ENCODE measurements at regions not wholly inside any gene's neighbourhood (a gene's known extent, or its start where the extent isn't known, plus 50 kb on each side); places are given as distances from the start of the nearest gene placed in this dataset.

GRCh38 chr13:28575200-28575599 lies 80.3 kb upstream of the FLT1 start:
- Histone ChIP-seq H3K36me3 (ENCODE audit: control insufficient read depth in 1 of 2, insufficient read depth in 2 of 2, low read length in 2 of 2) (no peaks in the 10 kb centered on the region), H3K9ac (ENCODE audit: low read length) (no peak overlapping the region)
- WGBS (ENCODE audit: extremely low coverage, insufficient coverage, insufficient read length): no CpG with 5 or more reads among the region's 8 CpGs

DNA sequence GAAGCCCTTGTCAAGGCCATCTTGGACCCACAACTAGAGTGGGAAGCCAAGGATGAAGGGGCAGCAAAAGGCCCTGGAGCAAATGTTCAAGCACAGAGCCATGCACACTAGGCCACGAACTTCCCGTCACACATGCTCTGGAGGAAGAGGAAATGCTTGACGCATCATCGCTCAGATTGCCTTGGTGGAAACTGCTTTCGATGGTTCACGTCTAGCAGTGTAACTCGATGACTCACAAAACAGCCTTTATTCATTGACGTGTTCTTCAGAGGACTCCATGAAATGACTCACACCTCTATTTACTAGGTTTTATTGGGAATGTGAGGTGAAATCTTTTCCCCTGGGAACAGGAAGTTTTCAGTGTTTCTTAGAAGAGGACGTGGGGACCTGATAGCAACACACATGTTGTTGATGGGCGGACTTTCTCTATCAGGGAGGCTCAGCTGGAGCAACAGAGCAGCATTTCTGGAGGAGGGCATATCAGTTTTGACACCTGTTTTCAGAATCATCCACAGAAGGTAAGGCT lies 79.8 kb upstream of the FLT1 start:
- Histone ChIP-seq H2AFZ (ENCODE audit: insufficient read depth, low read length, poor library complexity) (no peak overlapping the region), H3K9me3 (ENCODE audit: insufficient read depth, low read depth, low read length) (peaks cover 2% of the 10 kb centered on the region), H3K36me3 (ENCODE audit: control insufficient read depth in 1 of 2, insufficient read depth in 2 of 2, low read length in 2 of 2) (no peaks in the 10 kb centered on the region), H2BK5ac (ENCODE audit: low read depth, low read length, poor library complexity) (no peak overlapping the region), H2AK5ac (ENCODE audit: low read length) (no peak overlapping the region), H3K9ac (ENCODE audit: low read length) (no peak overlapping the region), H3K23ac (ENCODE audit: low read length) (no peak overlapping the region), H3K14ac (ENCODE audit: low read length) (no peak overlapping the region), H3K4me1 (ENCODE audit: control insufficient read depth in 1 of 2, insufficient read depth in 2 of 2, low read length in 2 of 2) (no peaks in the 10 kb centered on the region), H3K4ac (ENCODE audit: low read depth, low read length) (no peak overlapping the region), H4K12ac (ENCODE audit: low read depth, low read length) (no peak overlapping the region), H3K27ac (ENCODE audit: low read depth, low read length) (no peak overlapping the region), H3K79me2 (ENCODE audit: control insufficient read depth, insufficient read depth, low read length, poor library complexity) (no peaks in the 10 kb centered on the region), H3K79me1 (ENCODE audit: low read length) (no peaks in the 10 kb centered on the region), H3K18ac (ENCODE audit: low read length) (no peak overlapping the region), H4K91ac (ENCODE audit: low read depth, low read length) (no peak overlapping the region), H2BK12ac (ENCODE audit: low read length) (no peak overlapping the region), H2BK120ac (ENCODE audit: insufficient read depth, low read length, poor library complexity) (no peak overlapping the region), H3K4me3 (ENCODE audit: low read depth, low read length) (no peak overlapping the region), H3K27me3 (ENCODE audit: insufficient read depth, low read length) (no peaks in the 10 kb centered on the region), H4K8ac (ENCODE audit: low read depth, low read length) (no peak overlapping the region), H3K4me2 (ENCODE audit: low read length) (no peak overlapping the region)
- peak; percentile 90 to 96 for DNase-seq
- WGBS (ENCODE audit: extremely low coverage, insufficient coverage, insufficient read length): no CpG with 5 or more reads among the region's 10 CpGs

More at GRCh38 chr13:28575200-28575599, 80.3 kb upstream of the FLT1 start:
- no peak overlapping the region for H3K27ac ChIP-seq (ENCODE audit: low read depth, low read length)
- H4K8ac ChIP-seq (ENCODE audit: low read depth, low read length): no peak overlapping the region
- no peak overlapping the region for H2AK5ac ChIP-seq (ENCODE audit: low read length)
- H3K4me3 ChIP-seq (ENCODE audit: low read depth, low read length): no peak overlapping the region
- H3K14ac ChIP-seq (ENCODE audit: low read length): no peak overlapping the region
- H2BK12ac ChIP-seq (ENCODE audit: low read length): no peak overlapping the region
- no peaks in the 10 kb centered on the region for H3K79me1 ChIP-seq (ENCODE audit: low read length)
- peaks cover 2% of the 10 kb centered on the region for H3K9me3 ChIP-seq (ENCODE audit: insufficient read depth, low read depth, low read length)
- no peak overlapping the region for H2AFZ ChIP-seq (ENCODE audit: insufficient read depth, low read length, poor library complexity)
- peak in 1 of 2 donors; percentile 37 for DNase-seq
- H3K4me1 ChIP-seq (ENCODE audit: control insufficient read depth in 1 of 2, insufficient read depth in 2 of 2, low read length in 2 of 2): no peaks in the 10 kb centered on the region
- H2BK5ac ChIP-seq (ENCODE audit: low read depth, low read length, poor library complexity): no peak overlapping the region
- no peak overlapping the region for H3K18ac ChIP-seq (ENCODE audit: low read length)
- H4K12ac ChIP-seq (ENCODE audit: low read depth, low read length): no peak overlapping the region
- H4K91ac ChIP-seq (ENCODE audit: low read depth, low read length): no peak overlapping the region
- no peaks in the 10 kb centered on the region for H3K79me2 ChIP-seq (ENCODE audit: control insufficient read depth, insufficient read depth, low read length, poor library complexity)
- H3K23ac ChIP-seq (ENCODE audit: low read length): no peak overlapping the region
- H3K27me3 ChIP-seq (ENCODE audit: insufficient read depth, low read length): no peaks in the 10 kb centered on the region
- H3K4ac ChIP-seq (ENCODE audit: low read depth, low read length): no peak overlapping the region
- no peak overlapping the region for H2BK120ac ChIP-seq (ENCODE audit: insufficient read depth, low read length, poor library complexity)
- H3K4me2 ChIP-seq (ENCODE audit: low read length): no peak overlapping the region

DNA sequence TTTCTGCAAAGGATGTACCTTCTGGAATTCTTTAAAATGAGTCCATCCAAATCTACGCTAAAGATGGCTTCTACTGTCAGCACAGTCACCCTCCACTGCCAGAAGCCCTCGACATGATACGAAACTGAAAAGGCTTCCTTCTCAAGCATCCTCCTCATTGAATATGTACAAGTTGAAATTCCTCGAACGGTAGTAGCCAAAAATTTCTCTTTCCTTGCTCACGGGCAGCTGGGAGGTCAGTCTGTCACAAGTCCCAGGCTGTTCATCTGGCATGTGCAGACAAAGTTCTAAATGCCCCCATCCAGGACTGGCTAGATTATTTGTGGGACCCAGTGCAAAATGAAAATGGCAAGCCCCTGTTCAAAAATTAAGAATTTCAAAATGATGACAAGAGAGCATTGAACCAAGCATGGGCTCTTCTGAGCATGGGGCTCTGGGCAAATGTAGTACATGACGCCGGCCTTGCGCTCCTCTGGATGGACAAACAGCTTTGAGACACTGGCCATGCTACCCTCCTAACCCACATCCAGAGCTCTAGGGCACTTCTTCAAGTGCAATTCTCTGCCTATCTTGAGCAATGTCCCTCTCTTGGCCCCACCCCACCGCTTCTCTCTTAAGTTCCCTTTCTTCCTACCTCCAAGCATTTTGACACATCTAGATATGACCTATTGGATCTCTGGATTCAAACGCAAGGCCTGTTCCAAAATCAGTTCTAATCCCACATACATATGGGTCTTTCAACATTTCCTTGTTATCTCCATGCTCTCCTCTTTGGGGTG lies 78.9 kb upstream of the FLT1 start:
- no peak overlapping the region for H3K27ac ChIP-seq (ENCODE audit: low read depth, low read length)
- peaks cover 2% of the 10 kb centered on the region for H3K9me3 ChIP-seq (ENCODE audit: insufficient read depth, low read depth, low read length)
- H2BK12ac ChIP-seq (ENCODE audit: low read length): no peak overlapping the region
- H3K79me2 ChIP-seq (ENCODE audit: control insufficient read depth, insufficient read depth, low read length, poor library complexity): no peaks in the 10 kb centered on the region
- H3K27me3 ChIP-seq (ENCODE audit: insufficient read depth, low read length): no peaks in the 10 kb centered on the region
- no peak overlapping the region for H2BK120ac ChIP-seq (ENCODE audit: insufficient read depth, low read length, poor library complexity)
- no peak overlapping the region for H3K18ac ChIP-seq (ENCODE audit: low read length)
- H3K36me3 ChIP-seq (ENCODE audit: control insufficient read depth in 1 of 2, insufficient read depth in 2 of 2, low read length in 2 of 2): no peaks in the 10 kb centered on the region
- no peak overlapping the region for H3K4me3 ChIP-seq (ENCODE audit: low read depth, low read length)
- H4K8ac ChIP-seq (ENCODE audit: low read depth, low read length): no peak overlapping the region
- H3K79me1 ChIP-seq (ENCODE audit: low read length): no peaks in the 10 kb centered on the region
- no peak overlapping the region for H2AK5ac ChIP-seq (ENCODE audit: low read length)
- H3K4ac ChIP-seq (ENCODE audit: low read depth, low read length): no peak overlapping the region
- WGBS (ENCODE audit: extremely low coverage, insufficient coverage, insufficient read length): no CpG with 5 or more reads among the region's 11 CpGs
- no peak overlapping the region for H3K14ac ChIP-seq (ENCODE audit: low read length)
- peak; percentile 79 to 88 for DNase-seq
- no peak overlapping the region for H4K91ac ChIP-seq (ENCODE audit: low read depth, low read length)
- no peak overlapping the region for H2BK5ac ChIP-seq (ENCODE audit: low read depth, low read length, poor library complexity)
- H3K4me1 ChIP-seq (ENCODE audit: control insufficient read depth in 1 of 2, insufficient read depth in 2 of 2, low read length in 2 of 2): no peaks in the 10 kb centered on the region
- no peak overlapping the region for H3K4me2 ChIP-seq (ENCODE audit: low read length)
- H3K9ac ChIP-seq (ENCODE audit: low read length): no peak overlapping the region
- H3K23ac ChIP-seq (ENCODE audit: low read length): no peak overlapping the region
- no peak overlapping the region for H2AFZ ChIP-seq (ENCODE audit: insufficient read depth, low read length, poor library complexity)
- H4K12ac ChIP-seq (ENCODE audit: low read depth, low read length): no peak overlapping the region

DNA sequence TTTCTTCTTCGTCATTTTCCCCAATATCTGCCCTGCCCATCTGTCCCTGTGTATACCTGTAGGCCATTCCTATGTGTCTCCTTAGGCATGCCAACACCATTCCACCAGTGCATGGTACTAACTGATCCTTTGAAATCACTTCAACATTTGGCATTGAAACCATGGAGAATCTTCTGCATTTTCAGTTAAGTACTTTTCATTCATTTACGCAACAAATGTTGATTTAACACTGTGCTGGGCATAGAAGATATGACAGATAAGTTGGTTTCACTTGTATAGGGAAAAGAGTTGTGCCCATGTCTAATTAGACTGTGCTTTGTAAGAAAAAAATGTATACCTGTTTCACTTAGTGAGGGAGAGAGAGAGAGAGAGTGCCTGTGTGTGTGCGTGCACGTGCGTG lies 77.9 kb upstream of the FLT1 start:
- H2AK5ac ChIP-seq (ENCODE audit: low read length): no peak overlapping the region
- no CpG with 5 or more reads among the region's 5 CpGs for WGBS (ENCODE audit: extremely low coverage, insufficient coverage, insufficient read length)
- H3K27me3 ChIP-seq (ENCODE audit: insufficient read depth, low read length): no peaks in the 10 kb centered on the region
- H3K9me3 ChIP-seq (ENCODE audit: insufficient read depth, low read depth, low read length): peaks cover 2% of the 10 kb centered on the region
- H2BK5ac ChIP-seq (ENCODE audit: low read depth, low read length, poor library complexity): no peak overlapping the region
- no peaks in the 10 kb centered on the region for H3K36me3 ChIP-seq (ENCODE audit: control insufficient read depth in 1 of 2, insufficient read depth in 2 of 2, low read length in 2 of 2)
- H3K4me3 ChIP-seq (ENCODE audit: low read depth, low read length): no peak overlapping the region
- no peak overlapping the region for H2AFZ ChIP-seq (ENCODE audit: insufficient read depth, low read length, poor library complexity)
- no peak overlapping the region for H3K4ac ChIP-seq (ENCODE audit: low read depth, low read length)
- no peak overlapping the region for H3K9ac ChIP-seq (ENCODE audit: low read length)
- H4K91ac ChIP-seq (ENCODE audit: low read depth, low read length): no peak overlapping the region
- no peak overlapping the region for H3K14ac ChIP-seq (ENCODE audit: low read length)
- DNase-seq: peak in 1 of 2 donors; percentile 67
- H3K79me2 ChIP-seq (ENCODE audit: control insufficient read depth, insufficient read depth, low read length, poor library complexity): no peaks in the 10 kb centered on the region
- H3K23ac ChIP-seq (ENCODE audit: low read length): no peak overlapping the region
- H3K18ac ChIP-seq (ENCODE audit: low read length): no peak overlapping the region
- H4K12ac ChIP-seq (ENCODE audit: low read depth, low read length): no peak overlapping the region
- no peaks in the 10 kb centered on the region for H3K4me1 ChIP-seq (ENCODE audit: control insufficient read depth in 1 of 2, insufficient read depth in 2 of 2, low read length in 2 of 2)
- no peak overlapping the region for H3K4me2 ChIP-seq (ENCODE audit: low read length)
- H2BK12ac ChIP-seq (ENCODE audit: low read length): no peak overlapping the region
- H3K27ac ChIP-seq (ENCODE audit: low read depth, low read length): no peak overlapping the region
- no peak overlapping the region for H2BK120ac ChIP-seq (ENCODE audit: insufficient read depth, low read length, poor library complexity)
- H3K79me1 ChIP-seq (ENCODE audit: low read length): no peaks in the 10 kb centered on the region
- H4K8ac ChIP-seq (ENCODE audit: low read depth, low read length): no peak overlapping the region

Data from trophoblast cell (in vitro differentiated cells and primary cell).